ENCODE measurements at regions not wholly inside any gene's neighbourhood (a gene's known extent, or its start where the extent isn't known, plus 50 kb on each side); places are given as distances from the start of the nearest gene placed in this dataset.

DNA sequence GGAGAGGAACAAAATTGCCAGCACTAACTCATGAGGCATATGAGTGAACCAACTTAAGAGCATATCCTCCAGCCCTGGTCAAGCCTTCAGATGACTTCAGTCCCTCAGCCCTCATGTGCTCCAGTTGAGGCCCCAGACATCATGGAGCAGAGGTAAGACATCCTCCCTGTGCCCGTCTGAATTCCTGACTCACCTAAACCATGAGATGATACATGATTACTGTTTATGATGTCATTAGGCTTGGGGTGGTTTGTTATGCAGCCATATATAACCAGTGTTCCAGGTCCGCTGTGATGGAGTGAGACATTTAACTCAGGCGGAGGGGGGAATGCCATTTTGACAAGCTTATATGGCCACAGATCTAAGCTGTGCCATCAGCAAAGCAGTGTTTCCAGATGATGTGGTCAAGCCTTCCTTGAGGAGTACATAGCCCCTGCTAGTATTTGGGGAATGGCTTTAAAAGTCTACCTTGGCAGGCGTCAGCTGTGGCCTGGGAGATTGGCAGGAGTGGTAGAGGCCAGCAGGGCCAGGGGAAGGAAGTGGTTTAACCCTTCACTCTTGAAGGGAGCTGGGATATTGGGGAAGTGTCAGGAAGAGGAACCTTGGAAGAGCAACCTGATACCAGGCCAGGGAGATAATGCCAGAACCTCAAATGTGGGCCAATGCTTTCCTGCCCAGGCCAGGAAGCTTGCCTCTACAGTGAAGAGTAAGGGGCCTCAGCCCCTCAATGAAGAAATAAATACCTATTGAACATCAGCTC, 343.0 kb upstream of the PODXL start:
- DNase-seq (ENCODE audit: low read depth in 2 of 2), result no peak

DNA sequence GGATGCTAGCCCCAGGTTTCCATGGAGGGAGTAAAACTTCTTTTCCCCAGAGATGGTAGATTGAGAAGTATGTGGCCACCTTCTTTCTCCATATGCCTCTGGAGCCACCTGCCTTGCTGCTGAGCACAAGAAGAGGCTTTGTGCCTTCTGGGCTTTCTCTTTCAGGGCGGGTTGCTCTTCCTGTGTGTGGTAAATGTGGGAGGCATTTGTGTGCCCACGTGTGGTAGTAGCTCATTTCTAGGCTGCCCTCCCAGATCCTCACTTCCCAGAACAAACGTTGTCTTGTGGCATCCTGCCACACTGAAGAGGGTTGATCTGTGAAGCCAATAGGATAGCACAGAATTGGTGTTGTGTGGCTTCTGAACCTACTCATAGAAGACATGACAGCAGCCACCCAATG, 342.0 kb upstream of the PODXL start:
- DNase-seq (ENCODE audit: low read depth in 2 of 2), result no peak

DNA sequence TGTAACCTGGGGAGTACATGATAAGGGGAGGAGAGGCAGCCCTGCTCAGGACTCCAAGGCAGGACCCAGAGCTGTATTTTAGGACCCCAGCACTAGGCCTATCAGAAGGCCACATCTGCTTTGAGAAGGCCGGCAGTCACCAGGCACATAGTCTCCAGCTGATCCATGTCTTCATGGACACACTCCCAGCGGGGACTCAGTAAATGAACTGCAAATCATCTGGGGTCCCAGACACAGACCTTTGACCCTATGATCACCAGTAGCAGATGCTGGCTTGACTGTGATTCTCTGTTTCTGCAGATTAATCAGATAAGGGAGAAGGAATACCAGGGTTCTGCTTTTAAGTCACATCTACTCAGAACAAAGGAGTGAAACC, 341.4 kb upstream of the PODXL start:
- no peak for DNase-seq (ENCODE audit: low read depth in 2 of 2)

DNA sequence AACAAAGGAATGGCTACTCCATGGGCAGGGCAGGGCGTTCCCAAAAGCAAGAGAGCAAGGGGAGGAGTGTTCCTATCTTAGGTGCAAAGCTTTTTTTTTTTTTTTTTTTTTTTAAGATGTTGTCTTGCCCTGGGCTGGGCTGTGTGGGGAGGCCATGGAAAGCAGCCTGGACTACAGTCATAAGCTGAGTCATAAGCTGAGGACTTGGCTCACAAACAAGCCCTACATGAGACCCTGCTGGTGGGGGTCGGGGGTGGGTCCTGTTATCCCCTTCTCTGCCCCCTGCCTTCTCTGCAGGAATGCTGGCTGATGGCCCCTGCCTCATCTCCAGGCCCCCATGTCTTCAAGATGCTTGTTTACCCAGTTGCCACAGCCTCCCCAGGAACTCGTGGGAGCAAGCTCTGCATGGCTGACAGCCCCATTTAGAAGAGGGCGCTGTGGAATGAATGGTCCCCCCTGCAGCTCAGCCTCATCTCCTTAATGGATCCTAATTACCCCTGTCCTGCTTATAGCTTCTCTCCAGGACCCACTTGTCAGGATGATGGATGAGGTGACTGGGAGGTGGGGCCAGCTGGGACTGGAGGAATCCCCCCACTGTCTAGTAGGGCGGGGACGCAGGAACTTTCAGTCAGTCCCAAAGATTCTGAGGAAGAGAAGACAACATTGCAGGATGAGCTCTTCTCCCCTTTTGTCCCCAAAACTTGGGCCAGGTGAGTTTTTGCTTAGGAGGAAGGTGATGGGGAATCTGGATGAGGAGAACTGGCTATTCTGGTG, 340.8 kb upstream of the PODXL start:
- no peak for DNase-seq (ENCODE audit: low read depth in 2 of 2)

DNA sequence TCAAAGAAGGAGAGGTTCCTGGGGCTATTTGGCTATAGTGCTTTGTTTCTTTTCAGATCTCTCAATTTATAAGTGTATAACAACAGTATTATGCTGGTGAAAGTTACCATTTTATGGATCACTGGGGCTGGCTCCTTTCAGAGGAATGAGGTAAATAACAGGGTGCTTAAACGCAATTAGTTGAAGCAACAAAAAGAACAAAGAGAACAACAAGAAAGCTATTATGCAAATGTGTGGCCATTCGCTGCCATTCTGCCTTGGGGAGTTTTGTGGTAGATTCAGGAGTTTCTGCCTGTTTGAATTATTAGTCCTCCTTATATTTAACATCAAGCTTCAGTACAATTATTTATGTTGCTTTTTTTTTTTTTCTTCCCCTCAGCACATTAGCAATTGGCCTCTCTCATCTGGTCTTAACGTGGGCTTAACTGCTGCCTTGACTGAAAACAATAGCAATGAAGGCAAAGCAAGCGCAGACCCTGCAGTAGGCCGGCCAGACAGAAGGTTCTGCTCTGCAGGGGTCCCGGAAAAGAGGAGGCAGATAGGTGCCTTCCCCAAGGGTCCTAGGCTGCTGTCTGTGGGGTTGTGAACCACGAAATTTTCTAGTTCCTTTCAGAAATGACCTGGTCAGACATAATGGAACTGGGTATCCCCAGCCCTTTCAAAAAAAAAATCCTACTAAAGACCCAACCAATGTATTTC, 339.9 kb upstream of the PODXL start:
- DNase-seq (ENCODE audit: low read depth in 2 of 2), result no peak

DNA sequence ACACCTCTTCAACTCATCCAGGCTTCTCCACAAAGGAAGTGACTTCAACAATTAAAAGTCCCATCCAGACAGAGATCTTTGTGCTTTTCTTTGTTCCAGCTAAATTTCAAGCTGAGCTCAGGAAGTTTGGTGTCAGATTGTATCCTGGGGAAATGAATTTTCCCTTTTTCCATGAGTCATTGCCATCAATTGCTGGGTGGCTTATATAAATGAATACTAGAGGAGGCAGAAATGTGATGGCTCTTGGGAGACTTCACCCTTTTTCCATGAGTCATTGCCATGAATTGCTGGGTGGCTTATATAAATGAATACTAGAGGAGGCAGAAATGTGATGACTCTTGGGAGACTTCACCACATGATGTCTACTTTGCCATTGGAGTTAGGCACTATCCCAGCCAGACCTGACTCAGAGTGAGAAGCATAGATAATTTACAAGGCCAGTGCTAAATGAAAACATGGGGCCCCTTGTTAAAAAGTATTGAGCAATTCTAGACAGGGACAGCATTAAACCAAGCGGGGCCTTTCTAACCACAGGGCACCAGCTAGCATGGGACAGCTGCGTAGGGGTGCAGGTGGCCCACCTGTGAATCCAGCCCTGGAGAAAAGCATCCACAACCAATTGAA, 339.2 kb upstream of the PODXL start:
- no peak for DNase-seq (ENCODE audit: low read depth in 2 of 2)

DNA sequence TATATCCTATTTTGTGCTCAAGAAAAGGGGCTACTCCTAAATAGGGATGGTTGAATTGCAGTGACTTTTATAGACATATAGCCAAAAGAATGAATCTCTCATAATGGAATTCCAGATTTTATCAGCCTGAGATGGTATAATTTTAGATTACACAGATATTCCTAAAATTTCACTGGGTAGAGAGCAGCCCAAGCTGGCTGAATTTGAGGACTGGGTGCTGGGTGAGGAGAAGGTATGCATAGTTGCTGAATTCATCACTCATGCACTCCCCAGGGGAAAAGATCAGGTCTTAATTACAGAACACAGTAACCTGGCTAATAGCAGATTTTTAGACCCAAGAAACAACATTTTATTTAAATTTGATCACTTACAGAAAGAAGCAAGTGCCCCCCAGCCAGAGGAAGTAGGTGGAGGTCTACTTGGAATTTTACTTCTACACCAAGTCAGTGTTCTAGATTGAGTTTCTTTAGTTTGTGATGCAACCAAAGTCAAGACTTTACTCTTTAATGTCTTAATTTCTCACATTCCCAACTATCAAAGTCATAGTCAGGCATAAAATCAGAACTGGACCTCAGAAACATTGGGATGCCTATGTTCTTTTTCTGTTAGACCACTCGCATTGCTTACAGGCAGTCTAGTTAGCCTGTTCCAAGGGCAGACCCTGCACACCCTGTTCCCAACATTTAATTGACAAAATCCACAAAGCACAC, 337.4 kb upstream of the PODXL start:
- DNase-seq (ENCODE audit: low read depth in 2 of 2), result no peak

DNA sequence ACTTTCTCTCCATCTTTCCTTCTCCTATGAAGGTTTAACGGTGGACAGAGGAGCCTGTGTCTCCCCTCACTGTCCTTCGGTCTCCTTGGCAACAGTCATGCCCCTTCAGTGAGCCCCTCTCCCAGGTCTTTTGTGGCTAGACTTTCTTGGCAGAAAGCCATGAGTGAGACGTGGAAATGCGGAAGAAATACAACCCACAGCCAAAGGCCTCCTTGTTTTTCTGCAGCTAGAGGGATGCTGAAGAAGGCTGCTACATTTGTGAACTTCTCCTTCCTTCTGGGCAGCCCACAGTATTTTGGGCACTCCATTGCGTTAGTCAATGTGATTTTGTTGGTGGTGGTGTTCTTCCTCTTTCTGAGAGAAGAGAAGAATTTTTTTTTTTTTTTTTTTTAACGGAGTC, 333.7 kb upstream of the PODXL start:
- DNase-seq (ENCODE audit: low read depth in 2 of 2), result no peak

DNA sequence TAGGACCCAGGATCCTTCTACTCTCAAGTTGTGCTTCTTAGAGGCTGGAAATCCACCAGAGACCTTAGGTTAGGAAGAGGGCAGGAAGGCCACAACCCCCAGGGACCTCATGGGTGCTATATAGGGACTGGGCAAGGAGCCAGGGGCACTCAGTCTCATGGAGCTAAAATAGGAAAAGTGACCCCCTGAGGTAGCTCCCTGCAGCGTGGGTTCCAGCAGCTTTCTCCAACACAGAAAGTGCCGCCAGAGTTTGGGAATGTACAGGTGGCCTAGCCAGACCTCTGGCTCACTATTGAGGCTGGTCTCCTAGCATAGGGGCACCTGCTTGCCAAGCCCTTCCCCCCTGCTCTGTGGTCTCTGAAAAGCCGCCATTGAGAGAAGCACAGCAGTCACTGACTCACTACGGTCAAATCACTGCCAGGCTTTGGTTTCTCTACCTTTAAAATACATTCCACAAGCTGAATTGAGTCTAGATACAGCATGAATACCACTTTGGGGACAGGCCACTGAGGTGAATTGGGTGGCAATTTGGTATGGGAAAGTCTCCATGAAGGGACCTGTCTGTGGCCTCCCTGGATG, 333.2 kb upstream of the PODXL start:
- DNase-seq (ENCODE audit: low read depth in 2 of 2), result no peak

DNA sequence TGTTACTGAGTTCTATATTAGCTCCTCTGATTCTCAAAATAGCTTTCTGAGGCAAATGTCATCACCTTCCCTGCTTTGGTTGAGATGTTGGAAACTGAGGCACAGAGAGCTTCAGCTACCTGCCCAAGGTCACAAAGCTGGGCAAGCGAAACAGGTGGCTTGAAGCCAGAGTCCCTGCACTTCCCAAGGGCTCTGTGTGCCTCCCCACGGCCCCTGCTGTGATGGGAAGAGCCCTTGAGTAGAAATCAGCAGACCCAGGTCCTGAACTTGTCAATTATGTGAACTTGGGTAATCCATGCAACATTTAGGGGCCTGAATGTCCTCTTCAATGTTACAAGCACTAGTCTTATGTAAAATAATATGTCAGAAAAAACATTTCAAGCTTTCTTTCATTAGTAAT, 327.3 kb upstream of the PODXL start:
- no peak for DNase-seq (ENCODE audit: low read depth in 2 of 2)

DNA sequence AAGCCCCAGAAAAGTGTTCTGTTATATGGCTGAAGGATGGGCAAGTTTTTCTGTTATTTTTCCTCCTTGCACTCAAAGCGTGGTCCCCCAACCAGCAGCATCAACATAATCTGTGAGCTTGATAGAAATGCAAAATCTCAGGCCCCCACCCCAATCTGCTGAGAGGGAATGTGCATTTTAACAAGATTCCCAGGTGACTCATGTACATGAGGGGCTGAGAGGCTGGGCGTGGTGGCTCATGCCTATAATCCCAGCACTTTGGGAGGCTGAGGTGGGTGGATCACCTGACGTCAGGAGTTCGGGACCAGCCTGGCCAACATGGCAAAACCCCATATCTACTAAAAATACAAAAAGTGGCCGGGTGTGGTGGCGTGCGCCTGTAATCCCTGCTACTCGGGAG, 326.8 kb upstream of the PODXL start:
- DNase-seq (ENCODE audit: low read depth in 2 of 2), result no peak

DNA sequence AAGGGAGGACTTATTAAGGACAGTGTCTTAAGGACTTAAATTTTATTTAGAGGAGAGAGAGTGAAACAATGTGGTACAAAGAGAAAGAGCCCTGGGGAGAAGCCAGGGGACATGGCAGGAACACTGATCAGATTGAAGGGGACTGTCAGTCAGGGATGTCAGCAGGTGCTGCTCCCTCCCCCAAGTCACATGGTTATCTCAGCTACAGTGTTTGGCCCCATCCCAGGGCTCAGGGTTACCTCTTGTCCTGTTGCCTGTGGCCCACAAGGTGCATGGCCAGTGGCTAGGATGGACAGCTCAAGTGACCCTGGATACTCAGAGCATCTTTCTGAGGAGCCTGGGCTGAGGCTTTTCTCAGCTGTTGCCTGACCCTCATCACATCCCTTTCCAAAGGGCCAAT, 325.9 kb upstream of the PODXL start:
- no peak for DNase-seq (ENCODE audit: low read depth in 2 of 2)

DNA sequence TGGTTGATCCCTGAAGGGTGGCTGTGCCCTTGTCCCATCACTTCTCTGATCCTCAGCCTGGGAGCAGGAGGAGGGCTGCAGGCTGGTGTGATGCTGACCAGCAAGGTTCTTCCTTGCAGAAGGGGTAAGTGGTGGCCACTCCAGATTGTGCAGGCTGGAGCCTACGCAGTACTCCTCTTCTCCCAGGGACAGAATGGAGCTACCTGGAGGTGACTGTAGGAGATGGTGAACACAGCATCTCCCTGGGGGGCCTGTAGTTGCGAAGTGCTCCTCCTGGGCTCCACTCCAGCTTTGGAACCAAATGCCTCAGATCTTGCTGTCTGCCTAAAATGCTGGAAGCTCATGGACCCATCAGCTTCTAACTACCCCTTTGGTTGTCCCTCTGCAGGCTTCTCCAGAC, 323.6 kb upstream of the PODXL start:
- no peak for DNase-seq (ENCODE audit: low read depth in 2 of 2)

DNA sequence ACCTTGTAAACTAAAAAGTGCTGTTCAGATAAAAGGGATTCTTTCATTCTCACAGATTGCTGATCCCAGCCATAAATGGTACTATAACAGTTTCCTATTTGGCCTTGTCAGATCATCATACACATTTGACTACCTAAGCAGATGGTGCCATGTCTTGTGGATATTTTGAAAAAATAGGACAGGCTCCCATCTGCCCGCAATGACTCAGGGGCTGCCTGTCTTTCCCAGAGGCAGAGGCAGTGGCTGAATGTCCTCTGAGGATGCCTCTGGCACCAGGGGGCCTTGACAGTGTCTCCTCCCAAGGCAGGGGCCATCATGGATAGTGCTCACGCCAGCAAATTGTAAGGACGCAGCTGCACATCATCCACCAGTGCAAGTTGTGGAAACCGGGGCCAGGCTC, 323.0 kb upstream of the PODXL start:
- no peak for DNase-seq (ENCODE audit: low read depth in 2 of 2)

DNA sequence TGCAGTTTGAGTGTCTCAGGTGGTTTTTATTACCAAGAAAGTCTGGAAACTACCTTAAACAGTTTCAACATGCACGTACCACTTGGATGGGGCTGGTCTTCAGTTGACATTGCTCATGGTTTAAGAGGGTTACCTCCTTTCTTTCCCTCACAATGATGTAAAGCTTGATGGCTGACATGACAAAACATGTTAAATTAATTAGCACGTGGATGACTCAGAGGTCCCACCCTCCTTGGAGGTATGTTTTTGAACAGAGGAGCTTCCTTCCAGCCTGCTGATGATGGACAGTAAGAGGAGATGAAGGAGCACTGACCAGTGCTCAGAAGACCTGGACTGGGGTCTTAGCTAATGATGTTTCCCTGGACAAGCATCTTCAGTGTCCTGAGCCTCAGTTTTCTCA, 322.3 kb upstream of the PODXL start:
- DNase-seq (ENCODE audit: low read depth in 2 of 2), result no peak

DNA sequence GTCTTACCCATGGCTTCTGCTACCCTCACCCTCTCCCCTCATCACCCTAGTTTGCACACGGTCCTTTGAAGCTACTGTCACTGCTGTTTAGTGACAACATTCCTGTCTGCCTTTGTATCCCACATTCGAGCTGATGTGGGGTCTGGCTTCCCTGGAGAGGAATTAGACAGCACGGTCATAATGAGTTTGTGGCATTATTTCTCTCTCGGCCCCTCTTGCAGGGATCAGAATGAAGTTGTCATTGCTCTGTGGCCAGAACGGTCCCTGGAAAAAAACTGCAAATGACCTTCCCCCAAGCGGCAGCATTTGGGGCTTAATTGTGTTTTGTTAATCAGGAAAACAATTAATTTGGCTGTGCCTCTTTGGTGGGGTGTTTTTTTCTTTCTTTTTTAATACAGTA, 317.2 kb upstream of the PODXL start:
- no peak for DNase-seq (ENCODE audit: low read depth in 2 of 2)

DNA sequence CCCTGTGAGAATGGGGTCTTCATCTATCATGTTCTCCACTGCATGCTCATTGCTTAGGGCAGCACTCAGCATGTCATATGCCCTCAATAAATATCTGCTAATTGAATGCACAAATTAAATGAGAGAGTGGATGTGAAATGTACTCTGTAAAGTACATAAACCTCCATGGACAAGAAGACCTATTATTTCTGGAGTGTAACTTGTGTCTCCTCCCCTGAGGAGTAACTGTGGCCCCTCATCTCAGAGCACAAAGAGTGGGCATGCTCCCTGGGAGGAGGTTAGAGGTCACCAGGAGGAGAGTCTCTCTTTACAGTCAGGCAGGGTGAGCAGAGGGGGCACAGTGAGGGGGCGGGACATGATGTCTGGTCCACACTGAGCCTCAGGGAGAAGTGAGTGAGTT, 313.6 kb upstream of the PODXL start:
- no peak for DNase-seq (ENCODE audit: low read depth in 2 of 2)

DNA sequence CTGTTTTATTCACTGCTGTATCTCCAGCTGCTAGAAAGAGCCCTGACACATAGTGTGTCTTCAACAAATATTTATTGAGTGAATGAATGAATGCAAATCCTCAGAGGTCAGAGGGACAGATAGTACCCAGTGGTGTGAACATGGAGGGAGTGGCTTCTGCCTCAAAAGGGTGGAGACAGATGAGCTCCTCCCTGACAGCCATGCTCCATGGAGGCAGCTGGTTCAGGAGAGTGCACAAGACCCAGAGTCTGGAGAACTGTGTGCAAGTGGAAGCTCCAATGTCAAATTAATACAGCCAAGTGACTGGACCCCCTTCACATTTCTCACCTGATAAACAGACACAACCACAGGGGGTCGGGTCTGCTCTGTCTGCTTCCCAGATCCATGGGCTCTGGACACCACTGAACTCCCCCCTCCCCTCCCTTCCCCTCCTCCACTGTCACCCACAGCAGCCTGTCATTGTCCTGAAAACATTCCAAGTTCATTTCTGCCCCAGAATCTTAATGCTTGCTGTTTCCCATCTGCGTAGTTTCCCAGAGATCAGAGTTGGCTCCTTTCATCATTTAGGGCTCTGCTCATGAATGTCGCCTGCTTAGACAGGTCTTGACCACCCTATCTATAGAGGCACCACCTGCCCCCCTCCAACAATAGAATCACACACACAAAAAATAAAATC, 312.9 kb upstream of the PODXL start:
- DNase-seq (ENCODE audit: low read depth in 2 of 2), result no peak

DNA sequence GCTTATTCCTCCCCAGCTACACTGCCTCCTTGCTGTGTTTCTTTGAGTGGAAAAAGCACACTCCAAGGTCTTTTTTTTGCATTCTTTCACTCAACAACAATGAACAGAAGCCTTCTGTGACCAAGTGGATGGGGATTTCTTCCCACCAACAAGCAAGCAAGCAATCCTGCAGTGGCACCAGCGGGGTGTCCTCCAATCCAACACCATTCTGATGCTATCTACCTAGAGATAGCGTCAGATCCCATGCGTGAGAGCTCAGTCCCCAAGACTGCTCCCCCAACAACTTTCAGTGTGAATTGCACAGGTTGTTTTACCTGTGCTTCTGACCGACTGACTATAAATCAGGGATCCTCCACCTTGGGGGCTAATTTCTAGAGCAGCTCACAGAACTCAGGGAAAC, 311.0 kb upstream of the PODXL start:
- DNase-seq (ENCODE audit: low read depth in 2 of 2), result no peak

DNA sequence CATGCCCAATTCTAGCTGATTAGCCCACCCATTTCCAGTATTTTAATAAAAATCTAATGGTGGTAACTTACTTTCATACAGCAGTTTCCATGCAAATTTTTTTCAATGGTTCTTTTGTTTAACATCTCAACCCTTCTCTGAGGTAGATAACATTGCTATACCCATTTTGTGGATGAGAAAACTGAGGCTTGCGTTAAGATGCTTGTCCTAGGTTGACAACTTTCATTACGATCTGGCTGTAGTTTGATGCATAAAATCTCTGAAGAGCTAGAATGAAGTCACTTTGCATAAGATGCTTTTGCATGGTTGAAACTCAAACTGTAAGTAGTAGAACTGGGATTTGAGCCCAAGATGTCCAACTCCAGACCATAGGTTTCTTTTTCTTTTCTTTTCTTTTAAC, 309.5 kb upstream of the PODXL start:
- DNase-seq (ENCODE audit: low read depth in 2 of 2), result no peak

Measured in stimulated activated CD4-positive, alpha-beta T cell treated with anti-CD3 and anti-CD28 coated beads, Interleukin-1b, Interleukin-23, amount 100 ng/mL, for 1 hour (primary cell).